HG03108 (cell line): ENCODE measurements at regions not wholly inside any gene's neighbourhood (a gene's known extent, or its start where the extent isn't known, plus 50 kb on each side); places are given as distances from the start of the nearest gene placed in this dataset.
"Not testable (repeated sequence)": the region's sequence is repeated elsewhere in the genome, so short reads cannot be mapped to it uniquely, and the experiment has no call there.

Experiments used
- ATAC-seq: cut with Tn5 transposase; IDR thresholded peaks from one replicate; pipeline ENCODE4 v1.9.1; 2021; ENCODE audit warnings: moderate library complexity; ENCODE audit not compliant: unreplicated experiment

GRCh38 chr1:60247467-60247866 lies 173.9 kb upstream of the C1orf87 start:
- ATAC-seq = not testable (repeated sequence)

- no peak for ATAC-seq
These were observed 171.8 kb upstream of the C1orf87 start for GRCh38 chr1:60245324-60245723.

- ATAC-seq = no peak
These were observed 171.3 kb upstream of the C1orf87 start for GRCh38 chr1:60244906-60245305.

GRCh38 chr1:60235275-60235674 lies 161.7 kb upstream of the C1orf87 start:
- ATAC-seq = no peak

- no peak for ATAC-seq
These were observed 161.2 kb upstream of the C1orf87 start for GRCh38 chr1:60234776-60235175.

GRCh38 chr1:60229821-60230220 lies 156.3 kb upstream of the C1orf87 start:
- no peak for ATAC-seq

GRCh38 chr1:60228041-60228491 lies 154.5 kb upstream of the C1orf87 start:
- ATAC-seq = no peak

- no peak for ATAC-seq
These were observed 154.0 kb upstream of the C1orf87 start for GRCh38 chr1:60227601-60228000.

- ATAC-seq = no peak
These were observed 151.9 kb upstream of the C1orf87 start for GRCh38 chr1:60225486-60225885.

GRCh38 chr1:60224523-60224922 lies 151.0 kb upstream of the C1orf87 start:
- no peak for ATAC-seq

GRCh38 chr1:60223158-60223557 lies 149.6 kb upstream of the C1orf87 start:
- no peak for ATAC-seq

GRCh38 chr1:60222360-60223115 lies 149.0 kb upstream of the C1orf87 start:
- ATAC-seq = no peak

GRCh38 chr1:60213253-60213652 lies 139.7 kb upstream of the C1orf87 start:
- ATAC-seq = no peak

GRCh38 chr1:60196026-60196425 lies 122.5 kb upstream of the C1orf87 start:
- ATAC-seq = no peak

- ATAC-seq = no peak
These were observed 112.1 kb upstream of the C1orf87 start for GRCh38 chr1:60185684-60186083.

GRCh38 chr1:60184521-60184920 lies 111.0 kb upstream of the C1orf87 start:
- no peak for ATAC-seq

- no peak for ATAC-seq
These were observed 100.3 kb upstream of the C1orf87 start for GRCh38 chr1:60173729-60174505.

GRCh38 chr1:60173006-60173405 lies 99.4 kb upstream of the C1orf87 start:
- ATAC-seq = no peak

- ATAC-seq = no peak
These were observed 98.2 kb upstream of the C1orf87 start for GRCh38 chr1:60171801-60172200.

- no peak for ATAC-seq
These were observed 97.1 kb upstream of the C1orf87 start for GRCh38 chr1:60170709-60171108.

- ATAC-seq = no peak
These were observed 95.6 kb upstream of the C1orf87 start for GRCh38 chr1:60169206-60169605.

GRCh38 chr1:60162936-60163335 lies 89.4 kb upstream of the C1orf87 start:
- ATAC-seq = no peak
